ENCODE measurements at regions not wholly inside any gene's neighbourhood (a gene's known extent, or its start where the extent isn't known, plus 50 kb on each side); places are given as distances from the start of the nearest gene placed in this dataset.
"Not testable (repeated sequence)": the region's sequence is repeated elsewhere in the genome, so short reads cannot be mapped to it uniquely, and the experiment has no call there.

DNA sequence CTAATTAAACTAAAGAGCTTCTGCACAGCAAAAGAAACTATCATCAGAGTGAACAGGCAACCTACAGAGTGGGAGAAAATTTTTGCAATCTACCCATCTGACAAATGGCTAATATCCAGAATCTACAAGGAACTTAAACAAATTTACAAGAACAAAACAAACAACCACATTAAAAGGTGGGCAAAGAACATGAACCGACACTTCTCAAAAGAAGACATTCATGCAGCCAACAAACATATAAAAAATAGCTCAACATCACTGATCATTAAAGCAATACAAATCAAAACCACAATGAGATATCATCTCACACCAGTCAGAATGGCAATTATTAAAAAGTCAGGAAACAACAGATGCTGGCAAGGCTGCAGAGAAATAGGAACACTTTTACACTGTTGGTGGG lies 84.6 kb upstream of the PARP8 start:
- H2BK20ac ChIP-seq (ENCODE audit: low read length); FAIRE-seq; H2BK12ac ChIP-seq (ENCODE audit: low read depth, low read length); H2AK5ac ChIP-seq (ENCODE audit: low read depth, low read length); H2BK120ac ChIP-seq (replicated peaks; ENCODE audit: low read depth, low read length); H3K14ac ChIP-seq (ENCODE audit: insufficient read length); H3K27me3 ChIP-seq (replicated peaks in 1 of 4; ENCODE audit: control insufficient read depth in 3 of 4, extremely low read depth in 1 of 4, insufficient read depth in 3 of 4, low read length in 3 of 4); H3K4ac ChIP-seq (replicated peaks; ENCODE audit: insufficient read length, low read depth, low read length); H3K79me1 ChIP-seq (ENCODE audit: low read depth, low read length); H3K23me2 ChIP-seq (ENCODE audit: low read depth, low read length); H4K20me1 ChIP-seq (replicated peaks in 1 of 2; ENCODE audit: control insufficient read depth in 1 of 2, insufficient read depth in 2 of 2, low read length in 2 of 2); H3K4me2 ChIP-seq (ENCODE audit: insufficient read depth in 1 of 2, low read depth in 2 of 2, low read length in 2 of 2); H3K9me3 ChIP-seq (ENCODE audit: insufficient read depth in 2 of 2, low read depth in 1 of 2, low read length in 1 of 2); H3K23ac ChIP-seq (ENCODE audit: insufficient read length); H3K27ac ChIP-seq (ENCODE audit: low read depth, low read length); H4K5ac ChIP-seq (ENCODE audit: insufficient read length, low read depth, low read length); H3K18ac ChIP-seq (ENCODE audit: extremely low read depth, low read length); H2BK15ac ChIP-seq (ENCODE audit: low read length); CTCF ChIA-PET (ENCODE audit: partially characterized antibody); H3K4me1 ChIP-seq (replicated peaks in 1 of 4; ENCODE audit: control insufficient read depth in 3 of 4, insufficient read depth in 4 of 4, low read length in 3 of 4); H3K56ac ChIP-seq (replicated peaks; ENCODE audit: insufficient read length, low read depth, low read length); H2BK5ac ChIP-seq (ENCODE audit: low read depth, low read length); DNase-seq (ENCODE audit: low read depth in 1 of 2, low spot score in 2 of 2); H4K91ac ChIP-seq (replicated peaks; ENCODE audit: insufficient read length, low read length); H3K79me2 ChIP-seq (ENCODE audit: control insufficient read depth in 1 of 2, insufficient read depth in 2 of 2, low read length in 2 of 2); H2AFZ ChIP-seq (ENCODE audit: low read length); H3K36me3 ChIP-seq (ENCODE audit: control insufficient read depth in 2 of 4, insufficient read depth in 4 of 4, low read length in 3 of 4); H4K8ac ChIP-seq (ENCODE audit: extremely low read depth, insufficient read depth, low read length); H3K4me3 ChIP-seq (ENCODE audit: extremely low read depth in 1 of 4, insufficient read depth in 2 of 4, low read depth in 3 of 4, low read length in 4 of 4); H3K9ac ChIP-seq (replicated peaks in 1 of 4; ENCODE audit: extremely low read depth in 1 of 4, low read depth in 3 of 4, low read length in 3 of 4); POLR2A ChIA-PET (ENCODE audit: partially characterized antibody): not testable (repeated sequence)
- 84% methylated on average over 1 of the region's 1 CpG; no CpG with 5 or more reads in 1 of the 2 experiments for WGBS, 2 experiments (ENCODE audit: extremely low coverage in 1 of 2, insufficient coverage in 1 of 2, insufficient read length in 1 of 2, insufficient replicate concordance in 2 of 2, low coverage in 1 of 2, low lambda C conversion rate in 2 of 2, missing lambda C conversion rate in 1 of 2)
